Activated naive CD4-positive, alpha-beta T cell treated with anti-CD3 and anti-CD28 coated beads, Interleukin-2, amount 10 ng/mL, durations not matched to agents 7 days and 5 days (primary cell): ENCODE measurements at regions not wholly inside any gene's neighbourhood (a gene's known extent, or its start where the extent isn't known, plus 50 kb on each side); places are given as distances from the start of the nearest gene placed in this dataset.
"Not testable (repeated sequence)": the region's sequence is repeated elsewhere in the genome, so short reads cannot be mapped to it uniquely, and the experiment has no call there.

Source experiments
- CTCF ChIA-PET: fragments of 350-600 bp; sonication (Branson Sonifier 250); formaldehyde crosslinking; loops from one replicate; lab custom pipeline; 2021; ENCODE audit warnings: antibody characterized with exemption; lab: Charles Lee
- DNase-seq: peaks from one replicate; pipeline ENCODE4 v3.0.0-alpha.2; 2020
- H3K27ac Mint-ChIP-seq: one replicate; pipeline ENCODE4 v1.8.0; 2021; ENCODE audit warnings: mild to moderate bottlenecking, moderate library complexity, mixed read lengths
- H3K27me3 Mint-ChIP-seq: one replicate; pipeline ENCODE4 v1.8.0; 2021; ENCODE audit warnings: mild to moderate bottlenecking, mixed read lengths
- H3K36me3 Mint-ChIP-seq: one replicate; pipeline ENCODE4 v1.8.0; 2021; ENCODE audit warnings: mixed read lengths
- H3K4me1 Mint-ChIP-seq: one replicate; pipeline ENCODE4 v1.8.0; 2021; ENCODE audit warnings: mixed read lengths
- H3K4me3 Mint-ChIP-seq: one replicate; pipeline ENCODE4 v1.8.0; 2021; ENCODE audit warnings: mild to moderate bottlenecking, moderate library complexity, mixed read lengths
- H3K9me3 Mint-ChIP-seq: one replicate; pipeline ENCODE4 v1.8.0; 2021; ENCODE audit warnings: mixed read lengths

GRCh38 chr5:27125856-27126255, 87.5 kb upstream of the CDH9 start:
- Mint-ChIP-seq H3K27ac (no peak overlapping the region), H3K36me3 (no peaks in the 10 kb centered on the region), H3K4me3 (no peak overlapping the region), H3K4me1 (no peaks in the 10 kb centered on the region), H3K27me3 (no peaks in the 10 kb centered on the region), H3K9me3 (peaks cover 4% of the 10 kb centered on the region)
- CTCF ChIA-PET: no interaction called here
- no peak for DNase-seq

GRCh38 chr5:27124590-27124989, 86.2 kb upstream of the CDH9 start:
- H3K4me3 Mint-ChIP-seq: no peak overlapping the region
- no peaks in the 10 kb centered on the region for H3K36me3 Mint-ChIP-seq
- CTCF ChIA-PET: no interaction called here
- H3K27ac Mint-ChIP-seq: no peak overlapping the region
- H3K27me3 Mint-ChIP-seq: no peaks in the 10 kb centered on the region
- H3K9me3 Mint-ChIP-seq: peaks cover 10% of the 10 kb centered on the region
- no peak for DNase-seq
- no peaks in the 10 kb centered on the region for H3K4me1 Mint-ChIP-seq

GRCh38 chr5:27119736-27120321, 81.4 kb upstream of the CDH9 start:
- H3K4me3 Mint-ChIP-seq, CTCF ChIA-PET, H3K27ac Mint-ChIP-seq, DNase-seq, H3K36me3 Mint-ChIP-seq, H3K4me1 Mint-ChIP-seq, H3K27me3 Mint-ChIP-seq: not testable (repeated sequence)
- H3K9me3 Mint-ChIP-seq: peaks cover 33% of the 10 kb centered on the region

GRCh38 chr5:27103486-27103885, 65.1 kb upstream of the CDH9 start:
- Mint-ChIP-seq H3K4me3 (no peak overlapping the region), H3K27me3 (no peaks in the 10 kb centered on the region), H3K36me3 (no peaks in the 10 kb centered on the region), H3K9me3 (peaks cover 2% of the 10 kb centered on the region), H3K27ac (no peak overlapping the region), H3K4me1 (no peaks in the 10 kb centered on the region)
- no peak for DNase-seq
- CTCF ChIA-PET: no interaction called here

- CTCF ChIA-PET, H3K27ac Mint-ChIP-seq, DNase-seq, H3K27me3 Mint-ChIP-seq, H3K4me1 Mint-ChIP-seq, H3K36me3 Mint-ChIP-seq, H3K4me3 Mint-ChIP-seq: not testable (repeated sequence)
- H3K9me3 Mint-ChIP-seq: peaks cover 13% of the 10 kb centered on the region
Observed at GRCh38 chr5:27095761-27096160, 57.4 kb upstream of the CDH9 start.

- no peak overlapping the region for H3K27ac Mint-ChIP-seq
- H3K4me1 Mint-ChIP-seq: no peaks in the 10 kb centered on the region
- H3K27me3 Mint-ChIP-seq: no peaks in the 10 kb centered on the region
- H3K36me3 Mint-ChIP-seq: no peaks in the 10 kb centered on the region
- peaks cover 15% of the 10 kb centered on the region for H3K9me3 Mint-ChIP-seq
- CTCF ChIA-PET: interaction anchor here (0.7 kb wide), 1 partner anchor 217 kb away, joined by 4 read pairs; no protein-coding TSS in a partner anchor
- H3K4me3 Mint-ChIP-seq: no peak overlapping the region
- DNase-seq: no peak
Observed at GRCh38 chr5:27093279-27093678, 54.9 kb upstream of the CDH9 start.

- Mint-ChIP-seq H3K27ac (no peak overlapping the region), H3K9me3 (peaks cover 12% of the 10 kb centered on the region), H3K36me3 (no peaks in the 10 kb centered on the region)
Observed at GRCh38 chr5:27091858-27092257, 53.5 kb upstream of the CDH9 start.

GRCh38 chr5:27088822-27089221, 50.4 kb upstream of the CDH9 start:
- H3K36me3 Mint-ChIP-seq, H3K9me3 Mint-ChIP-seq, DNase-seq, CTCF ChIA-PET, H3K4me1 Mint-ChIP-seq, H3K4me3 Mint-ChIP-seq, H3K27me3 Mint-ChIP-seq, H3K27ac Mint-ChIP-seq: not testable (repeated sequence)

More at GRCh38 chr5:27091858-27092257, 53.5 kb upstream of the CDH9 start:
- H3K27me3 Mint-ChIP-seq: no peaks in the 10 kb centered on the region
- H3K4me3 Mint-ChIP-seq: no peak overlapping the region
- DNase-seq: no peak
- CTCF ChIA-PET: no interaction called here
- H3K4me1 Mint-ChIP-seq: no peaks in the 10 kb centered on the region
